Fibroblast of gingiva (primary cell): ENCODE measurements at regions not wholly inside any gene's neighbourhood (a gene's known extent, or its start where the extent isn't known, plus 50 kb on each side); places are given as distances from the start of the nearest gene placed in this dataset.

Experiments used
- DNase-seq: peaks from one replicate; pipeline ENCODE4 v3.0.0-alpha.2; 2011; ENCODE audit warnings: low read depth

GRCh38 chr9:126154182-126154827, 172.3 kb upstream of the MVB12B start:
- no peak for DNase-seq

- DNase-seq = no peak
Measured at GRCh38 chr9:126154869-126155268, 171.8 kb upstream of the MVB12B start.

GRCh38 chr9:126155756-126156664, 170.6 kb upstream of the MVB12B start:
- no peak for DNase-seq

GRCh38 chr9:126156898-126157297, 169.7 kb upstream of the MVB12B start:
- no peak for DNase-seq

- DNase-seq = no peak
Measured at GRCh38 chr9:126157423-126157822, 169.2 kb upstream of the MVB12B start.

GRCh38 chr9:126157826-126158587, 168.6 kb upstream of the MVB12B start:
- no peak for DNase-seq

- DNase-seq = no peak
Measured at GRCh38 chr9:126158588-126159429, 167.8 kb upstream of the MVB12B start.

- no peak for DNase-seq
Measured at GRCh38 chr9:126159430-126160060, 167.1 kb upstream of the MVB12B start.

- no peak for DNase-seq
Measured at GRCh38 chr9:126160067-126160853, 166.4 kb upstream of the MVB12B start.

- DNase-seq = no peak
Measured at GRCh38 chr9:126160854-126161329, 165.7 kb upstream of the MVB12B start.

GRCh38 chr9:126162611-126163381, 163.8 kb upstream of the MVB12B start:
- DNase-seq = no peak

- no peak for DNase-seq
Measured at GRCh38 chr9:126164796-126165525, 161.7 kb upstream of the MVB12B start.

- DNase-seq = no peak
Measured at GRCh38 chr9:126165755-126166154, 160.9 kb upstream of the MVB12B start.

- no peak for DNase-seq
Measured at GRCh38 chr9:126166291-126166690, 160.3 kb upstream of the MVB12B start.

- DNase-seq = no peak
Measured at GRCh38 chr9:126166866-126167265, 159.8 kb upstream of the MVB12B start.

GRCh38 chr9:126169736-126170135, 156.9 kb upstream of the MVB12B start:
- no peak for DNase-seq

- DNase-seq = no peak
Measured at GRCh38 chr9:126170286-126170823, 156.3 kb upstream of the MVB12B start.

- DNase-seq = no peak
Measured at GRCh38 chr9:126171641-126172040, 155.0 kb upstream of the MVB12B start.
